ENCODE measurements at regions not wholly inside any gene's neighbourhood (a gene's known extent, or its start where the extent isn't known, plus 50 kb on each side); places are given as distances from the start of the nearest gene placed in this dataset.

DNA sequence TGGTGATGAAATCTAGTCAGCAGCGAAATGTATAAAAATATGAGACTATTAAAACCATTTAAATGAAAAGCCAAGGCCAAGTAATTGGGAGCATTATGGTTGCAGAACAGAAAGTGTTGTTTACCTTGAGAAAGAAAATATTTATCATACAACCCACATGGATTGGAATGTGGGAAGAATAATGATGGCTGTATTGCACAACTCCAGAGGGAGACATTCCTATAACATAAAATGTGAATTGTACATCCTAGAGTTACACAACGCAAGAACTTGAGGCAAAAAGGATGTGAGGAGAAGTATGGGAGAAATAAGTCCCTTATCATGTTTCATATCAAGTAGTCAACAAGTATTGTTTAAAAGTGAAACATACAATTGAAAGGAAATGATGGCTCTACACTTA, 1014.0 kb upstream of the SEMA6A start:
- Mint-ChIP-seq H3K27me3 (ENCODE audit: unreplicated experiment) (no peaks in the 10 kb centered on the region), H3K4me1 (ENCODE audit: low read depth, unreplicated experiment) (no peaks in the 10 kb centered on the region), H3K27ac (ENCODE audit: unreplicated experiment) (no peak overlapping the region), H3K36me3 (ENCODE audit: insufficient read depth, unreplicated experiment) (no peaks in the 10 kb centered on the region), H3K4me3 (ENCODE audit: low read depth, unreplicated experiment) (no peak overlapping the region), H3K9me3 (ENCODE audit: low read depth, unreplicated experiment) (no peaks in the 10 kb centered on the region)
- BruUV-seq (replicated peaks) = no TSS peak
- CTCF ChIA-PET = no interaction called here
- TF ChIP-seq, protein P1, sequence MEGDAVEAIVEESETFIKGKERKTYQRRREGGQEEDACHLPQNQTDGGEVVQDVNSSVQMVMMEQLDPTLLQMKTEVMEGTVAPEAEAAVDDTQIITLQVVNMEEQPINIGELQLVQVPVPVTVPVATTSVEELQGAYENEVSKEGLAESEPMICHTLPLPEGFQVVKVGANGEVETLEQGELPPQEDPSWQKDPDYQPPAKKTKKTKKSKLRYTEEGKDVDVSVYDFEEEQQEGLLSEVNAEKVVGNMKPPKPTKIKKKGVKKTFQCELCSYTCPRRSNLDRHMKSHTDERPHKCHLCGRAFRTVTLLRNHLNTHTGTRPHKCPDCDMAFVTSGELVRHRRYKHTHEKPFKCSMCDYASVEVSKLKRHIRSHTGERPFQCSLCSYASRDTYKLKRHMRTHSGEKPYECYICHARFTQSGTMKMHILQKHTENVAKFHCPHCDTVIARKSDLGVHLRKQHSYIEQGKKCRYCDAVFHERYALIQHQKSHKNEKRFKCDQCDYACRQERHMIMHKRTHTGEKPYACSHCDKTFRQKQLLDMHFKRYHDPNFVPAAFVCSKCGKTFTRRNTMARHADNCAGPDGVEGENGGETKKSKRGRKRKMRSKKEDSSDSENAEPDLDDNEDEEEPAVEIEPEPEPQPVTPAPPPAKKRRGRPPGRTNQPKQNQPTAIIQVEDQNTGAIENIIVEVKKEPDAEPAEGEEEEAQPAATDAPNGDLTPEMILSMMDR (IDR thresholded peaks at IDR 0.05; ENCODE audit: unreplicated experiment) = no peak
- intact Hi-C loops (cut with micrococcal nuclease; ENCODE audit: unreplicated experiment) = no loop called here
- no peak for DNase-seq

DNA sequence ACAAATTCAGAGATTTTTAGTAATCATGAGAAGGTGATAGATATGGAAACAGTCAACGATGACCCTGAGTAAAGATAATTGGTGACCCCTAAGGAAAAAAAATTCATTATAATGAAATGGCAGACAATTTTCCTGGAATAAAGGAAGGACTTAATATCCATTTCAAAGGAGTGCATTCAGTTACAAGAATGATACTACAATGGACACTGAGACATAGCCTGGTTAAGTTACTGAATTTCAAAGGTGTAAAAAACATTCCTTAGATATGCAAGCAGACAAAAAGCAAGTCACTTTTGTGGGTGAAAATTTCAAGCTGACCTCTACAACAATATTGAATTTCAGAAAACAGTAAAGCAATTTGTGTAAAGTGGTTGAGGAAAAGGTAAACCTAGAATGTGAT, 1012.5 kb upstream of the SEMA6A start:
- no TSS peak for BruUV-seq (replicated peaks)
- intact Hi-C loops (cut with micrococcal nuclease; ENCODE audit: unreplicated experiment) = no loop called here
- H3K27ac Mint-ChIP-seq (ENCODE audit: unreplicated experiment) = no peak overlapping the region
- H3K27me3 Mint-ChIP-seq (ENCODE audit: unreplicated experiment) = no peaks in the 10 kb centered on the region
- no peaks in the 10 kb centered on the region for H3K4me1 Mint-ChIP-seq (ENCODE audit: low read depth, unreplicated experiment)
- H3K36me3 Mint-ChIP-seq (ENCODE audit: insufficient read depth, unreplicated experiment) = no peaks in the 10 kb centered on the region
- CTCF ChIA-PET = no interaction called here
- H3K4me3 Mint-ChIP-seq (ENCODE audit: low read depth, unreplicated experiment) = no peak overlapping the region
- no peaks in the 10 kb centered on the region for H3K9me3 Mint-ChIP-seq (ENCODE audit: low read depth, unreplicated experiment)
- DNase-seq = no peak
- TF ChIP-seq, protein P1 (IDR thresholded peaks at IDR 0.05; ENCODE audit: unreplicated experiment) = no peak

DNA sequence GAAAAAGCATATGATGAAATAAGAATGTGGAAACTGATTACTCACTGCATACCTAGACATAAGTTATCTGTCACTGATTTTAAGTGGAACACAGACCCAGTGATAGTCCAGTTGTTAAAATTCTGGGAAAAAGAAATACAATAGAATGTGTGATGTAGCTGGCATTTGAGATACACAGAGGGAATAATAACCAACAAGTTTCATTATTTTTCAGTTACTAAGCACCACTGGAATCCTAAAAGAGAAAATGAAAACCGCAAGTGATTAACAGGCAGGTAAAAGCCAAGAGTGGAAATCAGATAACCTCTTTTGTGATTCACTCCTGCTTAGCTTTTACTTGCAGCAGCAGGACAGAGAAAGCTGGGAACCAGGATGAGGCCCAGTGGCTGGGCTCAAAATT, 994.0 kb upstream of the SEMA6A start:
- Mint-ChIP-seq H3K27me3 (ENCODE audit: unreplicated experiment) (no peaks in the 10 kb centered on the region), H3K9me3 (ENCODE audit: low read depth, unreplicated experiment) (no peaks in the 10 kb centered on the region), H3K4me1 (ENCODE audit: low read depth, unreplicated experiment) (no peaks in the 10 kb centered on the region), H3K4me3 (ENCODE audit: low read depth, unreplicated experiment) (no peak overlapping the region), H3K27ac (ENCODE audit: unreplicated experiment) (no peak overlapping the region), H3K36me3 (ENCODE audit: insufficient read depth, unreplicated experiment) (no peaks in the 10 kb centered on the region)
- TF ChIP-seq, protein P1 (IDR thresholded peaks at IDR 0.05; ENCODE audit: unreplicated experiment) = no peak
- CTCF ChIA-PET = no interaction called here
- no peak for DNase-seq
- intact Hi-C loops (cut with micrococcal nuclease; ENCODE audit: unreplicated experiment) = no loop called here
- no TSS peak for BruUV-seq (replicated peaks)

DNA sequence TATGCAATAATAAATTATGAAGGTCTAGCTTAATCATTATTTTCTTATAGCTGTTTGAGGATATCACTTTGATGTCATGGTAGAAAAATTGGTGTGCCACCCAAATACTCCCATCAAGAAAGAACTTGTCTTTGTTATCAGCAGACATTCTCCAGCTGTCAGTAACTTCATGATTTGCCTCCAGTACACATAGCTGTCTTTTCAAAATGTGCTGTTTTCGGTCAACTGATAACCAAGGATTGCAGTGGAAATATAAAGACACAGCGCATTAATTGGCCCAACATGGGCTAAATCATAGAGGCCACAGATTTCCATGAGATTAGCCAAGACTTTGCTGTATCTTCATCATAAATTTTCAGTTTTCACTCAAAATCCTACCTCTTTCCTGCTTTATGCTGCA, 993.5 kb upstream of the SEMA6A start:
- no peaks in the 10 kb centered on the region for H3K36me3 Mint-ChIP-seq (ENCODE audit: insufficient read depth, unreplicated experiment)
- intact Hi-C loops (cut with micrococcal nuclease; ENCODE audit: unreplicated experiment) = no loop called here
- DNase-seq = no peak
- CTCF ChIA-PET = no interaction called here
- H3K27ac Mint-ChIP-seq (ENCODE audit: unreplicated experiment) = no peak overlapping the region
- H3K4me3 Mint-ChIP-seq (ENCODE audit: low read depth, unreplicated experiment) = no peak overlapping the region
- no peaks in the 10 kb centered on the region for H3K4me1 Mint-ChIP-seq (ENCODE audit: low read depth, unreplicated experiment)
- no peaks in the 10 kb centered on the region for H3K27me3 Mint-ChIP-seq (ENCODE audit: unreplicated experiment)
- H3K9me3 Mint-ChIP-seq (ENCODE audit: low read depth, unreplicated experiment) = no peaks in the 10 kb centered on the region
- BruUV-seq (replicated peaks) = no TSS peak
- TF ChIP-seq, protein P1 (IDR thresholded peaks at IDR 0.05; ENCODE audit: unreplicated experiment) = no peak

DNA sequence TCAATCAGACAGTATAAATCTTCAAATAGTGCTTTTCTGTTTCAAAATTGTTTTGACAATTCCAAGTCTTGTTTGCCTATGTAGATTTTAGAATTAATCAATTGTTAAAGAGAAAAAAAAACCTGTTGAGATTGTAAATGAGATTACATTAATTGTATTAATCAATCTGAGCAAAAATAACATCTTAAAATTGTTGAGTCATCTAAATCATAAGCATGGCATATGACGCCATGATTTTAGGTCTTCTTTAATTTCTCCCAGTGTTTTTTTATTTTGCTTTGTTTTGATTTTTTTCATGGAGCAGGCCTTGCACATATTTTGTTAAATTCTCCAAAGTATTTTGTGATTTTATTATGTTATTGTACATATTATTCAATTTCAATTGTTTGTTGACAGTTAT, 988.0 kb upstream of the SEMA6A start:
- TF ChIP-seq, protein P1 (IDR thresholded peaks at IDR 0.05; ENCODE audit: unreplicated experiment) = no peak
- Mint-ChIP-seq H3K27ac (ENCODE audit: unreplicated experiment) (no peak overlapping the region), H3K36me3 (ENCODE audit: insufficient read depth, unreplicated experiment) (no peaks in the 10 kb centered on the region), H3K4me3 (ENCODE audit: low read depth, unreplicated experiment) (no peak overlapping the region), H3K4me1 (ENCODE audit: low read depth, unreplicated experiment) (peaks cover 9% of the 10 kb centered on the region), H3K27me3 (ENCODE audit: unreplicated experiment) (no peaks in the 10 kb centered on the region), H3K9me3 (ENCODE audit: low read depth, unreplicated experiment) (no peaks in the 10 kb centered on the region)
- no TSS peak for BruUV-seq (replicated peaks)
- DNase-seq = no peak
- CTCF ChIA-PET = no interaction called here
- intact Hi-C loops (cut with micrococcal nuclease; ENCODE audit: unreplicated experiment) = no loop called here
